ENCODE measurements at regions not wholly inside any gene's neighbourhood (a gene's known extent, or its start where the extent isn't known, plus 50 kb on each side); places are given as distances from the start of the nearest gene placed in this dataset.

- CTCF ChIA-PET: no interaction called here
These were observed 59.6 kb upstream of the MBOAT2 start for GRCh38 chr2:9063023-9063606.

GRCh38 chr2:9060819-9061218, 57.3 kb upstream of the MBOAT2 start:
- no peak for DNase-seq
- intact Hi-C loops (cut with micrococcal nuclease): no loop called here
- no peaks in the 10 kb centered on the region for H3K4me1 Mint-ChIP-seq (ENCODE audit: low read depth)
- ChIA-PET POLR2A (no interaction called here), CTCF (no interaction called here)
- H3K27me3 Mint-ChIP-seq: peaks cover 14% of the 10 kb centered on the region
- H3K4me3 Mint-ChIP-seq: no peak overlapping the region
- no peak overlapping the region for H3K27ac Mint-ChIP-seq
- peaks cover 14% of the 10 kb centered on the region for H3K9me3 Mint-ChIP-seq
- H3K36me3 Mint-ChIP-seq: no peaks in the 10 kb centered on the region

More at GRCh38 chr2:9063023-9063606, 59.6 kb upstream of the MBOAT2 start:
- Mint-ChIP-seq H3K4me3 (no peak overlapping the region), H3K27ac (no peak overlapping the region), H3K27me3 (peaks cover 17% of the 10 kb centered on the region), H3K36me3 (no peaks in the 10 kb centered on the region), H3K9me3 (peaks cover 25% of the 10 kb centered on the region), H3K4me1 (ENCODE audit: low read depth) (no peaks in the 10 kb centered on the region)
- intact Hi-C loops (cut with micrococcal nuclease): no loop called here
- POLR2A ChIA-PET: no interaction called here
- DNase-seq: no peak

GRCh38 chr2:9057939-9058761, 54.7 kb upstream of the MBOAT2 start:
- Mint-ChIP-seq H3K27ac (no peak overlapping the region), H3K4me1 (ENCODE audit: low read depth) (peaks cover 2% of the 10 kb centered on the region), H3K4me3 (no peak overlapping the region), H3K27me3 (peaks cover 10% of the 10 kb centered on the region), H3K9me3 (peaks cover 3% of the 10 kb centered on the region), H3K36me3 (no peaks in the 10 kb centered on the region)
- DNase-seq: peak; percentile 28
- POLR2A ChIA-PET: no interaction called here
- CTCF ChIA-PET: interaction anchor here (0.6 kb wide), 1 partner anchor 71 kb away, joined by 3 read pairs; no protein-coding TSS in a partner anchor
- intact Hi-C loops (cut with micrococcal nuclease): no loop called here

- Mint-ChIP-seq H3K4me3 (no peak overlapping the region), H3K4me1 (ENCODE audit: low read depth) (peaks cover 2% of the 10 kb centered on the region)
- CTCF ChIA-PET: no interaction called here
These were observed 52.0 kb upstream of the MBOAT2 start for GRCh38 chr2:9055471-9055870.

GRCh38 chr2:9053534-9053931, 50.0 kb upstream of the MBOAT2 start:
- H3K27me3 Mint-ChIP-seq: peaks cover 2% of the 10 kb centered on the region
- H3K36me3 Mint-ChIP-seq: no peaks in the 10 kb centered on the region
- intact Hi-C loops (cut with micrococcal nuclease): no loop called here
- ChIA-PET POLR2A (no interaction called here), CTCF (no interaction called here)
- H3K27ac Mint-ChIP-seq: no peak overlapping the region
- H3K4me3 Mint-ChIP-seq: no peak overlapping the region
- no peak for DNase-seq
- H3K4me1 Mint-ChIP-seq (ENCODE audit: low read depth): peaks cover 2% of the 10 kb centered on the region
- H3K9me3 Mint-ChIP-seq: peaks cover 3% of the 10 kb centered on the region

More at GRCh38 chr2:9055471-9055870, 52.0 kb upstream of the MBOAT2 start:
- Mint-ChIP-seq H3K27ac (no peak overlapping the region), H3K27me3 (peaks cover 5% of the 10 kb centered on the region), H3K9me3 (peaks cover 3% of the 10 kb centered on the region), H3K36me3 (no peaks in the 10 kb centered on the region)
- intact Hi-C loops (cut with micrococcal nuclease): no loop called here
- no peak for DNase-seq
- POLR2A ChIA-PET: no interaction called here

Data from activated CD4-positive, alpha-beta memory T cell treated with anti-CD3 and anti-CD28 coated beads for 36 hours (primary cell).